GM12873 (cell line): ENCODE measurements at regions not wholly inside any gene's neighbourhood (a gene's known extent, or its start where the extent isn't known, plus 50 kb on each side); places are given as distances from the start of the nearest gene placed in this dataset.

Experiments used
- TF ChIP-seq, protein P1 (sequence below): IDR thresholded peaks from 2 replicates; pipeline ENCODE4 v1.5.1; 2012; ENCODE audit warnings: low read depth, mild to moderate bottlenecking, moderate library complexity, low read length, control low read depth; ENCODE audit not compliant: insufficient read depth; ENCODE audit errors: missing control alignments

DNA sequence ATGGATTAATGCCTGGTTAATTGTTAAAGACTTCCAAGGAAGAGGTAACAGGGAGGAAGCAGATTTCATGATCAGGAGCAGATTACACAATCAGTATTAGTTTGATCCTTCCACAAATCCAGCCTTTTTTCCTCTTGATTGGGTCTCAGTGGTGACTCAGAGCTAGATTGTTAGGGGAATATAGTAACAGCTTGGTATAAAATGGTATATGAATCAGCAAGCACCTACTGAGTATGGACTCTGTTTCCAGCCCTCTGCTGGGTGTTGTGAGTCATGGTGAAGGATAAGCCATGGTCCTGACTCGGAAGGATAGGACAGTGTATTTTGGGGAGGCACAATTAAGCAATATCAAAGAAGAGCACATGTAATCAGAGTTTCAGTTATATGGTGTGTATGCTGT is 272.4 kb upstream of the DPP10 start:
- TF ChIP-seq, protein P1, sequence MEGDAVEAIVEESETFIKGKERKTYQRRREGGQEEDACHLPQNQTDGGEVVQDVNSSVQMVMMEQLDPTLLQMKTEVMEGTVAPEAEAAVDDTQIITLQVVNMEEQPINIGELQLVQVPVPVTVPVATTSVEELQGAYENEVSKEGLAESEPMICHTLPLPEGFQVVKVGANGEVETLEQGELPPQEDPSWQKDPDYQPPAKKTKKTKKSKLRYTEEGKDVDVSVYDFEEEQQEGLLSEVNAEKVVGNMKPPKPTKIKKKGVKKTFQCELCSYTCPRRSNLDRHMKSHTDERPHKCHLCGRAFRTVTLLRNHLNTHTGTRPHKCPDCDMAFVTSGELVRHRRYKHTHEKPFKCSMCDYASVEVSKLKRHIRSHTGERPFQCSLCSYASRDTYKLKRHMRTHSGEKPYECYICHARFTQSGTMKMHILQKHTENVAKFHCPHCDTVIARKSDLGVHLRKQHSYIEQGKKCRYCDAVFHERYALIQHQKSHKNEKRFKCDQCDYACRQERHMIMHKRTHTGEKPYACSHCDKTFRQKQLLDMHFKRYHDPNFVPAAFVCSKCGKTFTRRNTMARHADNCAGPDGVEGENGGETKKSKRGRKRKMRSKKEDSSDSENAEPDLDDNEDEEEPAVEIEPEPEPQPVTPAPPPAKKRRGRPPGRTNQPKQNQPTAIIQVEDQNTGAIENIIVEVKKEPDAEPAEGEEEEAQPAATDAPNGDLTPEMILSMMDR: no peak

GRCh38 chr2:114175507-114175906 is 266.9 kb upstream of the DPP10 start:
- TF ChIP-seq, protein P1: no peak

GRCh38 chr2:114185501-114185900 is 256.9 kb upstream of the DPP10 start:
- TF ChIP-seq, protein P1: no peak

GRCh38 chr2:114192362-114192761 is 250.1 kb upstream of the DPP10 start:
- TF ChIP-seq, protein P1: no peak

- TF ChIP-seq, protein P1: peak; percentile 10
These were observed 240.7 kb upstream of the DPP10 start for GRCh38 chr2:114201781-114202180.

DNA sequence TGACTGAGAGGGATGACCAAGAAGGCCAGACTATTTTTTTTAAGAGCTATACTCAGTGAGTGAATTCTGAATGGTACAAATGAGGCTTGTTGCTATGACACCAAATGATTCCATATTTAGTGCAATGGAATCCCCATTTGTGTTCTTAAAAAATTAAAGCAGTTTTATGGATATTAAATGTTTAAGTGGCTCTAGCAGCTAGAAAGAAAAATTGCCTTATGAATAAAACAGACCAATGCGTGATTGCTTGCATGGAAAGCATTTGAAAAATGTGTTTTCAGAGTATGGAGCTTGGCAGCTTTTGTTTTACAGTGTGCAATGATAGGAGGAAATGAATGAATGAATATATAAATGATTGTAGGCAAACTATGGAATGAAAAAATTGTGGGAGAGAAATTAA is 238.8 kb upstream of the DPP10 start:
- TF ChIP-seq, protein P1: no peak

DNA sequence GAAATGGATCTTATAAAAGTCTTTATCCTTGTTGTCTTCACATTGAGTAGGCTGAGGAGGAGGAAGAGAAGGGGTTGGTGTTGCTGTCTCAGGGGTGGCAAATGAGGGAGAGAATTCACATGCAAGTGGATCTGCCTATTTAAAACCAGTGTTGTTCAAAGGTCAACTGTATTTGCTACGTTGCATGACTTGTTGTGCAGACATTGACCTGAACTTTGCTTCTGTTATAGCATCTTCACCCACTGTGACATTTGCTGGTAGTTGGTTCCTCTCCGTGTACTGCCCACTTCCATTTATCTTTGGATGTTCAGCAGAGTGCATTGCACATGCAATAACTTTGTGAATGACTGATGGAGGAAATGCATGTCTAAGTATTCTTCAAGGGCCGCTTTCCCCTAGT is 228.6 kb upstream of the DPP10 start:
- TF ChIP-seq, protein P1: no peak
